ENCODE measurements at regions not wholly inside any gene's neighbourhood (a gene's known extent, or its start where the extent isn't known, plus 50 kb on each side); places are given as distances from the start of the nearest gene placed in this dataset.

- no CpG with 5 or more reads among the region's 6 CpGs for WGBS (ENCODE audit: insufficient coverage, low lambda C conversion rate)
- H3K9me3 ChIP-seq (ENCODE audit: control insufficient read depth, low read depth, low read length): no peaks in the 10 kb centered on the region
- H3K36me3 ChIP-seq (ENCODE audit: control insufficient read depth, insufficient read depth, low read length): no peaks in the 10 kb centered on the region
- H3K4me3 ChIP-seq (ENCODE audit: low read length): no peak overlapping the region
- no peaks in the 10 kb centered on the region for H3K4me1 ChIP-seq (ENCODE audit: control insufficient read depth, insufficient read depth, low read length)
- H3K27ac ChIP-seq (ENCODE audit: low read length): no peak overlapping the region
- no peak for DNase-seq
- no peaks in the 10 kb centered on the region for H3K27me3 ChIP-seq (ENCODE audit: control insufficient read depth, insufficient read depth, low read length)
These were observed 423.8 kb upstream of the DPP6 start for GRCh38 chr7:153628406-153628805.

- Histone ChIP-seq H3K27ac (ENCODE audit: low read length) (no peak overlapping the region), H3K4me3 (ENCODE audit: low read length) (no peak overlapping the region), H3K36me3 (ENCODE audit: control insufficient read depth, insufficient read depth, low read length) (no peaks in the 10 kb centered on the region), H3K27me3 (ENCODE audit: control insufficient read depth, insufficient read depth, low read length) (no peaks in the 10 kb centered on the region), H3K9me3 (ENCODE audit: control insufficient read depth, low read depth, low read length) (no peaks in the 10 kb centered on the region), H3K4me1 (ENCODE audit: control insufficient read depth, insufficient read depth, low read length) (no peaks in the 10 kb centered on the region)
- no CpG with 5 or more reads among the region's 1 CpG for WGBS (ENCODE audit: insufficient coverage, low lambda C conversion rate)
- no peak for DNase-seq
These were observed 423.4 kb upstream of the DPP6 start for GRCh38 chr7:153628825-153629224.

- Histone ChIP-seq H3K27ac (ENCODE audit: low read length) (no peak overlapping the region), H3K4me3 (ENCODE audit: low read length) (no peak overlapping the region), H3K4me1 (ENCODE audit: control insufficient read depth, insufficient read depth, low read length) (no peaks in the 10 kb centered on the region), H3K9me3 (ENCODE audit: control insufficient read depth, low read depth, low read length) (peaks cover 8% of the 10 kb centered on the region), H3K36me3 (ENCODE audit: control insufficient read depth, insufficient read depth, low read length) (no peaks in the 10 kb centered on the region), H3K27me3 (ENCODE audit: control insufficient read depth, insufficient read depth, low read length) (no peaks in the 10 kb centered on the region)
- DNase-seq: no peak
- WGBS (ENCODE audit: insufficient coverage, low lambda C conversion rate): no CpG with 5 or more reads among the region's 10 CpGs
These were observed 413.3 kb upstream of the DPP6 start for GRCh38 chr7:153638821-153639435.

GRCh38 chr7:153640586-153640985, 411.6 kb upstream of the DPP6 start:
- Histone ChIP-seq H3K4me1 (ENCODE audit: control insufficient read depth, insufficient read depth, low read length) (no peaks in the 10 kb centered on the region), H3K36me3 (ENCODE audit: control insufficient read depth, insufficient read depth, low read length) (no peaks in the 10 kb centered on the region), H3K4me3 (ENCODE audit: low read length) (no peak overlapping the region), H3K27ac (ENCODE audit: low read length) (no peak overlapping the region), H3K27me3 (ENCODE audit: control insufficient read depth, insufficient read depth, low read length) (no peaks in the 10 kb centered on the region), H3K9me3 (ENCODE audit: control insufficient read depth, low read depth, low read length) (peaks cover 8% of the 10 kb centered on the region)
- WGBS (ENCODE audit: insufficient coverage, low lambda C conversion rate): no CpG with 5 or more reads among the region's 2 CpGs
- no peak for DNase-seq

- H3K9me3 ChIP-seq (ENCODE audit: control insufficient read depth, low read depth, low read length): peaks cover 8% of the 10 kb centered on the region
- H3K27me3 ChIP-seq (ENCODE audit: control insufficient read depth, insufficient read depth, low read length): no peaks in the 10 kb centered on the region
- no peak overlapping the region for H3K27ac ChIP-seq (ENCODE audit: low read length)
- no peaks in the 10 kb centered on the region for H3K36me3 ChIP-seq (ENCODE audit: control insufficient read depth, insufficient read depth, low read length)
- no peak overlapping the region for H3K4me3 ChIP-seq (ENCODE audit: low read length)
- H3K4me1 ChIP-seq (ENCODE audit: control insufficient read depth, insufficient read depth, low read length): no peaks in the 10 kb centered on the region
- WGBS (ENCODE audit: insufficient coverage, low lambda C conversion rate): no CpG with 5 or more reads among the region's 4 CpGs
- peak in 1 of 2 donors; percentile 8 for DNase-seq
These were observed 411.0 kb upstream of the DPP6 start for GRCh38 chr7:153641199-153641598.

- no peaks in the 10 kb centered on the region for H3K36me3 ChIP-seq (ENCODE audit: control insufficient read depth, insufficient read depth, low read length)
- no peak for DNase-seq
- H3K27ac ChIP-seq (ENCODE audit: low read length): no peak overlapping the region
- no peak overlapping the region for H3K4me3 ChIP-seq (ENCODE audit: low read length)
- no peaks in the 10 kb centered on the region for H3K27me3 ChIP-seq (ENCODE audit: control insufficient read depth, insufficient read depth, low read length)
- H3K4me1 ChIP-seq (ENCODE audit: control insufficient read depth, insufficient read depth, low read length): no peaks in the 10 kb centered on the region
- peaks cover 8% of the 10 kb centered on the region for H3K9me3 ChIP-seq (ENCODE audit: control insufficient read depth, low read depth, low read length)
These were observed 409.2 kb upstream of the DPP6 start for GRCh38 chr7:153642989-153643388.

GRCh38 chr7:153657182-153657800, 394.9 kb upstream of the DPP6 start:
- no peaks in the 10 kb centered on the region for H3K9me3 ChIP-seq (ENCODE audit: control insufficient read depth, low read depth, low read length)
- no peaks in the 10 kb centered on the region for H3K36me3 ChIP-seq (ENCODE audit: control insufficient read depth, insufficient read depth, low read length)
- no peak overlapping the region for H3K27ac ChIP-seq (ENCODE audit: low read length)
- H3K4me1 ChIP-seq (ENCODE audit: control insufficient read depth, insufficient read depth, low read length): no peaks in the 10 kb centered on the region
- WGBS (ENCODE audit: insufficient coverage, low lambda C conversion rate): no CpG with 5 or more reads among the region's 7 CpGs
- no peak overlapping the region for H3K4me3 ChIP-seq (ENCODE audit: low read length)
- no peaks in the 10 kb centered on the region for H3K27me3 ChIP-seq (ENCODE audit: control insufficient read depth, insufficient read depth, low read length)
- DNase-seq: no peak

- Histone ChIP-seq H3K9me3 (ENCODE audit: control insufficient read depth, low read depth, low read length) (no peaks in the 10 kb centered on the region), H3K4me3 (ENCODE audit: low read length) (no peak overlapping the region), H3K36me3 (ENCODE audit: control insufficient read depth, insufficient read depth, low read length) (no peaks in the 10 kb centered on the region), H3K27ac (ENCODE audit: low read length) (no peak overlapping the region), H3K27me3 (ENCODE audit: control insufficient read depth, insufficient read depth, low read length) (no peaks in the 10 kb centered on the region), H3K4me1 (ENCODE audit: control insufficient read depth, insufficient read depth, low read length) (no peaks in the 10 kb centered on the region)
- no peak for DNase-seq
- WGBS (ENCODE audit: insufficient coverage, low lambda C conversion rate): no CpG with 5 or more reads among the region's 3 CpGs
These were observed 377.1 kb upstream of the DPP6 start for GRCh38 chr7:153675131-153675530.

GRCh38 chr7:153682628-153683027, 369.6 kb upstream of the DPP6 start:
- Histone ChIP-seq H3K36me3 (ENCODE audit: control insufficient read depth, insufficient read depth, low read length) (no peaks in the 10 kb centered on the region), H3K27ac (ENCODE audit: low read length) (no peak overlapping the region), H3K4me1 (ENCODE audit: control insufficient read depth, insufficient read depth, low read length) (no peaks in the 10 kb centered on the region), H3K27me3 (ENCODE audit: control insufficient read depth, insufficient read depth, low read length) (no peaks in the 10 kb centered on the region), H3K4me3 (ENCODE audit: low read length) (no peak overlapping the region), H3K9me3 (ENCODE audit: control insufficient read depth, low read depth, low read length) (no peaks in the 10 kb centered on the region)
- DNase-seq: no peak
- no CpG with 5 or more reads among the region's 3 CpGs for WGBS (ENCODE audit: insufficient coverage, low lambda C conversion rate)

- Histone ChIP-seq H3K9me3 (ENCODE audit: control insufficient read depth, low read depth, low read length) (no peaks in the 10 kb centered on the region), H3K36me3 (ENCODE audit: control insufficient read depth, insufficient read depth, low read length) (no peaks in the 10 kb centered on the region), H3K4me1 (ENCODE audit: control insufficient read depth, insufficient read depth, low read length) (no peaks in the 10 kb centered on the region), H3K27me3 (ENCODE audit: control insufficient read depth, insufficient read depth, low read length) (no peaks in the 10 kb centered on the region), H3K4me3 (ENCODE audit: low read length) (no peak overlapping the region), H3K27ac (ENCODE audit: low read length) (no peak overlapping the region)
- no peak for DNase-seq
- no CpG with 5 or more reads among the region's 12 CpGs for WGBS (ENCODE audit: insufficient coverage, low lambda C conversion rate)
These were observed 356.0 kb upstream of the DPP6 start for GRCh38 chr7:153696242-153696641.

- WGBS (ENCODE audit: insufficient coverage, low lambda C conversion rate): no CpG with 5 or more reads among the region's 10 CpGs
- no peaks in the 10 kb centered on the region for H3K27me3 ChIP-seq (ENCODE audit: control insufficient read depth, insufficient read depth, low read length)
- DNase-seq: no peak
- no peaks in the 10 kb centered on the region for H3K9me3 ChIP-seq (ENCODE audit: control insufficient read depth, low read depth, low read length)
- no peaks in the 10 kb centered on the region for H3K4me1 ChIP-seq (ENCODE audit: control insufficient read depth, insufficient read depth, low read length)
- H3K36me3 ChIP-seq (ENCODE audit: control insufficient read depth, insufficient read depth, low read length): no peaks in the 10 kb centered on the region
- H3K4me3 ChIP-seq (ENCODE audit: low read length): no peak overlapping the region
- H3K27ac ChIP-seq (ENCODE audit: low read length): no peak overlapping the region
These were observed 354.2 kb upstream of the DPP6 start for GRCh38 chr7:153698046-153698445.

Measured in large intestine (tissue), 3 donors.